Bronchial epithelial cell (primary cell): ENCODE measurements at regions not wholly inside any gene's neighbourhood (a gene's known extent, or its start where the extent isn't known, plus 50 kb on each side); places are given as distances from the start of the nearest gene placed in this dataset.

Source experiments
- DNase-seq: peaks from one replicate; pipeline ENCODE4 v3.0.0-alpha.2; 2010; ENCODE audit warnings: low read depth
- FAIRE-seq: peaks from 2 replicates; lab custom pipeline; 2011; peaks lifted over from hg19 to GRCh38; lab: Jason Lieb, UNC
- H3K27me3 ChIP-seq: 2 replicates; pipeline ENCODE4 v1.5.1; 2011; ENCODE audit warnings: low read length; ENCODE audit not compliant: control insufficient read depth, insufficient read depth
- H3K36me3 ChIP-seq: 2 replicates; pipeline ENCODE4 v1.5.1; 2011; ENCODE audit warnings: low read length; ENCODE audit not compliant: control insufficient read depth, insufficient read depth
- H3K4me3 ChIP-seq: 2 replicates; pipeline ENCODE4 v1.5.1; 2011; ENCODE audit warnings: mild to moderate bottlenecking, low read depth, low read length, control low read depth
- CTCF ChIP-seq: IDR thresholded peaks from 2 replicates; pipeline ENCODE4 v1.5.1; 2011; ENCODE audit warnings: mild to moderate bottlenecking, moderate library complexity, low read length, control low read depth, inconsistent platforms; ENCODE audit not compliant: insufficient read depth, severe bottlenecking

- Histone ChIP-seq H3K36me3 (no peaks in the 10 kb centered on the region), H3K27me3 (no peaks in the 10 kb centered on the region), H3K4me3 (no peak overlapping the region)
- no peak for TF ChIP-seq CTCF
- DNase-seq (no peak), FAIRE-seq (peak; percentile 13)
Measured at GRCh38 chr2:78940998-78941397, 84.5 kb upstream of the REG3G start.

GRCh38 chr2:78941751-78942150 is 83.8 kb upstream of the REG3G start:
- H3K36me3 ChIP-seq, result no peaks in the 10 kb centered on the region
- DNase-seq (no peak), FAIRE-seq (no peak)
- TF ChIP-seq CTCF, result no peak
- no peaks in the 10 kb centered on the region for H3K27me3 ChIP-seq
- no peak overlapping the region for H3K4me3 ChIP-seq

GRCh38 chr2:78963881-78964280 is 61.6 kb upstream of the REG3G start:
- Histone ChIP-seq H3K36me3 (no peaks in the 10 kb centered on the region), H3K4me3 (no peak overlapping the region), H3K27me3 (no peaks in the 10 kb centered on the region)
- DNase-seq (no peak), FAIRE-seq (no peak)
- TF ChIP-seq CTCF, result no peak

GRCh38 chr2:78967294-78967693 is 58.2 kb upstream of the REG3G start:
- FAIRE-seq, result no peak
- no peak for DNase-seq
- Histone ChIP-seq H3K36me3 (no peaks in the 10 kb centered on the region), H3K4me3 (no peak overlapping the region), H3K27me3 (no peaks in the 10 kb centered on the region)
- TF ChIP-seq CTCF, result no peak

GRCh38 chr2:78973630-78974029 is 51.9 kb upstream of the REG3G start:
- no peak for TF ChIP-seq CTCF
- FAIRE-seq (no peak), DNase-seq (no peak)
- H3K36me3 ChIP-seq, result no peaks in the 10 kb centered on the region
- no peaks in the 10 kb centered on the region for H3K27me3 ChIP-seq
- no peak overlapping the region for H3K4me3 ChIP-seq
